Smooth muscle cell (in vitro differentiated cells): ENCODE measurements at regions not wholly inside any gene's neighbourhood (a gene's known extent, or its start where the extent isn't known, plus 50 kb on each side); places are given as distances from the start of the nearest gene placed in this dataset.

ENCODE experiments used
- DNase-seq: peaks from one replicate; lab custom pipeline; 2025; ENCODE audit not compliant: unreplicated experiment; lab: John Stamatoyannopoulos, UW
- H2AFZ ChIP-seq: fragments of 200-600 bp; sonication (generic); 2 replicates; pipeline ENCODE4 v1.6.0; 2016; ENCODE audit warnings: antibody characterized with exemption, low read depth, mild to moderate bottlenecking
- H3F3A ChIP-seq: fragments of 200-600 bp; sonication (generic); 2 replicates; pipeline ENCODE4 v1.6.0; 2017; ENCODE audit warnings: antibody characterized with exemption, low read depth
- H3K27ac ChIP-seq: fragments of 200-600 bp; sonication (generic); 2 replicates; pipeline ENCODE4 v1.5.1; 2016; ENCODE audit warnings: low read depth, mild to moderate bottlenecking
- H3K27me3 ChIP-seq: fragments of 200-600 bp; sonication (generic); 2 replicates; pipeline ENCODE4 v1.6.1; 2016; ENCODE audit warnings: low read depth, mild to moderate bottlenecking
- H3K36me3 ChIP-seq: fragments of 200-600 bp; sonication (generic); 2 replicates; pipeline ENCODE4 v1.5.1; 2016; ENCODE audit warnings: low read depth
- H3K4me1 ChIP-seq: fragments of 200-600 bp; sonication (generic); 2 replicates; pipeline ENCODE4 v1.5.1; 2016; ENCODE audit warnings: low read depth
- H3K4me2 ChIP-seq: fragments of 200-600 bp; sonication (generic); 2 replicates; pipeline ENCODE4 v1.6.0; 2016; ENCODE audit warnings: mild to moderate bottlenecking
- H3K4me3 ChIP-seq: fragments of 200-600 bp; sonication (generic); 2 replicates; pipeline ENCODE4 v1.5.1; 2016; ENCODE audit warnings: mild to moderate bottlenecking
- H3K79me2 ChIP-seq: fragments of 200-600 bp; sonication (generic); 2 replicates; pipeline ENCODE4 v1.6.0; 2016; ENCODE audit warnings: low read depth, mild to moderate bottlenecking
- H3K9ac ChIP-seq: fragments of 200-600 bp; sonication (generic); 2 replicates; pipeline ENCODE4 v1.6.0; 2016; ENCODE audit warnings: low read depth
- H3K9me3 ChIP-seq: fragments of 200-600 bp; sonication (generic); replicated peaks from 2 replicates; pipeline ENCODE4 v1.5.1; 2016; ENCODE audit warnings: low read depth
- H4K20me1 ChIP-seq: fragments of 200-600 bp; sonication (generic); 2 replicates; pipeline ENCODE4 v1.6.0; 2016; ENCODE audit warnings: low read depth
- WGBS: methylation state at CpG from one replicate; pipeline ENCODE4 v1.1.7; 2016; ENCODE audit warnings: low lambda C conversion rate; 5-methylcytosine and 5-hydroxymethylcytosine counted together
- TF ChIP-seq, protein P1 (sequence below): fragments of 200-600 bp; sonication (generic); IDR thresholded peaks from 2 replicates; pipeline ENCODE4 v1.5.1; 2017; ENCODE audit warnings: borderline replicate concordance, mild to moderate bottlenecking, antibody characterized with exemption; ENCODE audit not compliant: insufficient read depth, poor library complexity, severe bottlenecking

DNA sequence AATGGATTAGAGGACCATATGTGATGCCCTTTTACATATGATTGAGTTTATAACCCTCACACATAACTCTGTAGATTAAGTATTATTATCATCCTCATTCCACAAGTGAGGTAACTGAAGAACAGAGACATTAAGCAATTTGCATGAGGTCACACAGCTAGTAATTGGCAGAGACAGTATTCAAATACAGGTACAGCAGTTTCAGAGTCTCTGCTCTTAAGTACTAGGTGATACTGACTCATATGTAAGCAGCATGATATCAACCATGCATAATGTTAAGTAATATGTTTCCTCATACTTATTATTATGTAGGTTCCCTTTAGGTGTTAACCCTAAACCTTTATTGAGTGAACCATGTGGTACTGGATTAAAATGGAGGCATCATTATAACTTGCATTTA lies 1562.4 kb upstream of the RAG2 start:
- TF ChIP-seq, protein P1, sequence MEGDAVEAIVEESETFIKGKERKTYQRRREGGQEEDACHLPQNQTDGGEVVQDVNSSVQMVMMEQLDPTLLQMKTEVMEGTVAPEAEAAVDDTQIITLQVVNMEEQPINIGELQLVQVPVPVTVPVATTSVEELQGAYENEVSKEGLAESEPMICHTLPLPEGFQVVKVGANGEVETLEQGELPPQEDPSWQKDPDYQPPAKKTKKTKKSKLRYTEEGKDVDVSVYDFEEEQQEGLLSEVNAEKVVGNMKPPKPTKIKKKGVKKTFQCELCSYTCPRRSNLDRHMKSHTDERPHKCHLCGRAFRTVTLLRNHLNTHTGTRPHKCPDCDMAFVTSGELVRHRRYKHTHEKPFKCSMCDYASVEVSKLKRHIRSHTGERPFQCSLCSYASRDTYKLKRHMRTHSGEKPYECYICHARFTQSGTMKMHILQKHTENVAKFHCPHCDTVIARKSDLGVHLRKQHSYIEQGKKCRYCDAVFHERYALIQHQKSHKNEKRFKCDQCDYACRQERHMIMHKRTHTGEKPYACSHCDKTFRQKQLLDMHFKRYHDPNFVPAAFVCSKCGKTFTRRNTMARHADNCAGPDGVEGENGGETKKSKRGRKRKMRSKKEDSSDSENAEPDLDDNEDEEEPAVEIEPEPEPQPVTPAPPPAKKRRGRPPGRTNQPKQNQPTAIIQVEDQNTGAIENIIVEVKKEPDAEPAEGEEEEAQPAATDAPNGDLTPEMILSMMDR: no peak
- no peak overlapping the region for H3K4me3 ChIP-seq
- H3F3A ChIP-seq: no peaks in the 10 kb centered on the region
- no peak overlapping the region for H2AFZ ChIP-seq
- DNase-seq: no peak
- H4K20me1 ChIP-seq: no peaks in the 10 kb centered on the region
- no peaks in the 10 kb centered on the region for H3K27me3 ChIP-seq
- no peak overlapping the region for H3K9ac ChIP-seq
- H3K4me1 ChIP-seq: no peaks in the 10 kb centered on the region
- H3K9me3 ChIP-seq: no peaks in the 10 kb centered on the region
- H3K4me2 ChIP-seq: no peak overlapping the region
- H3K79me2 ChIP-seq: no peaks in the 10 kb centered on the region
- no peaks in the 10 kb centered on the region for H3K36me3 ChIP-seq
- H3K27ac ChIP-seq: no peak overlapping the region

DNA sequence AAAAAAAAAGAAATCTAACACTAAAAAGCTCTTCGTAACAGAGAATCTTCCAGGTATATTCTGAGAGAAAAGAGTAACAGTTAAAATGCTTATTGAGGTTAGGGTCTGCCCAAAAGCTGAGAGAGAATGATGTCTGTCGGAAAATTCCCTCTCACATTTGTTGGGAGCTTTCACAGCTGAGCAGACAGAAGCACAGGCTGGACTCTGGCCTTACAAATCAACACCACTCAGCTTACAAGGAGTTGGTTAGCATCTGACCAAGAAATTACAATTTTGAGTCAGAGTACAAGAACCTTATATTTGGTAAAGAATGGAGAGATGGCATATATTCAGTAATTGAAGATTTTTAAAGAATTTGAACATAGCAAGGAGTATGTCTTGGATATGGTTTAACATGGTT lies 1561.0 kb upstream of the RAG2 start:
- DNase-seq: no peak
- TF ChIP-seq, protein P1: no peak
- no peak overlapping the region for H3K4me3 ChIP-seq
- no peaks in the 10 kb centered on the region for H3K27me3 ChIP-seq
- no peak overlapping the region for H2AFZ ChIP-seq
- H3K27ac ChIP-seq: no peak overlapping the region
- H3K9me3 ChIP-seq: no peaks in the 10 kb centered on the region
- H3F3A ChIP-seq: no peaks in the 10 kb centered on the region
- H3K9ac ChIP-seq: no peak overlapping the region
- no peak overlapping the region for H3K4me2 ChIP-seq
- H4K20me1 ChIP-seq: no peaks in the 10 kb centered on the region
- H3K79me2 ChIP-seq: no peaks in the 10 kb centered on the region
- no peaks in the 10 kb centered on the region for H3K36me3 ChIP-seq
- WGBS: 89% methylated on average over 2 of the region's 2 CpGs
- H3K4me1 ChIP-seq: no peaks in the 10 kb centered on the region

DNA sequence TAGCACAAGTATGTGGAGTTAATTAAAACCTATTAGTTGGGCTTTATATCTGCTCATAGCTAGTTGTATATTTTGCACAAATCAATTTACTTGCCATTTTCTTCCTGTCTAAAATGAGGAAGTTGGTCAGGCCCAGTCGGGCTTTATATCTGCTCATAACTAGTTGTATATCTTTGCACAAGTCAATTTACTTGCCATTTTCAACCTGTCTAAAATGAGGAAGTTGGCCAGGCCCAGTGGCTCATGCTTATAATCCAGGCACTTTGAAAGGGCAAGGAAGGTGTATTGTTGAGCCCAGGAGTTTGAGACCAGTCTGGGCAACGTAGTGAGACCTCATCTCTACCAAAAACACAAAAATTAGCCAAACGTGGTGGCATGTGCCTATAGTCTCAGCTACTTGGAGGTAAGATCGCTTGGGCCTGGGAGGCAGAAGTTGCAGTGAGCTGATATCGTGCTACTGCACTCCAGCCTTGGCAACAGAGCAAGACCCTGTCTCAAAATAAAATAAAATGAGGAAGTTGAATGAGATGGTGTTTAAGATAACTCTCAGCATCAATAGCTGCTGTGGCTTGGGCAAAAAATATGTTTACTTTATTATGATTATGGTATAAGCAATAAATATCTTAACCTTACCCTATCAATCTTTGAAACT lies 1558.6 kb upstream of the RAG2 start:
- Histone ChIP-seq H3F3A (no peaks in the 10 kb centered on the region), H3K4me1 (no peaks in the 10 kb centered on the region), H3K9ac (no peak overlapping the region), H3K4me3 (no peak overlapping the region), H3K36me3 (no peaks in the 10 kb centered on the region), H3K27me3 (no peaks in the 10 kb centered on the region), H3K27ac (no peak overlapping the region), H3K79me2 (no peaks in the 10 kb centered on the region), H3K4me2 (no peak overlapping the region), H2AFZ (no peak overlapping the region), H3K9me3 (no peaks in the 10 kb centered on the region), H4K20me1 (no peaks in the 10 kb centered on the region)
- TF ChIP-seq, protein P1: no peak
- WGBS: 92% methylated on average over 5 of the region's 5 CpGs
- no peak for DNase-seq

DNA sequence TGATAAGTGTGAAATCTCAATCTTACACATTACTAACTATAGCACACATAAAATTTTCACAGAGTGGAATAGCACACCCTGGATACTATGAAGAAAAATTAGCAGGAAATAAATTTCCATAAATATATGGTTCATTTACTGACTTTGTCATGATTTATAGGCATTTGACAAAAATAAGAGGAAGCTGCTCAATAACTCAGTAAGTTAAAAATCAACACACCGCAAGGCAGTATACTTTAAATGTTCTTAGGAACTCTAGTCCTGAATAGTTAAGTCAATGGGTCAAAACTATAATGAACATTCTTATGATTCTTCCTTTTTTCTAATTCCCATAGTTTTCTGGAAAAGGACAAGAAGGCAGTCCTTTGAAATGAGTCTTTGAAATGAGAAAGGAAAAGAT lies 1557.8 kb upstream of the RAG2 start:
- WGBS: 92% methylated on average over 1 of the region's 1 CpG
- TF ChIP-seq, protein P1: no peak
- Histone ChIP-seq H3K27ac (no peak overlapping the region), H2AFZ (no peak overlapping the region), H3F3A (no peaks in the 10 kb centered on the region), H3K4me1 (no peaks in the 10 kb centered on the region), H3K9me3 (no peaks in the 10 kb centered on the region), H3K79me2 (no peaks in the 10 kb centered on the region), H3K4me3 (no peak overlapping the region), H3K27me3 (no peaks in the 10 kb centered on the region), H3K4me2 (no peak overlapping the region), H4K20me1 (no peaks in the 10 kb centered on the region), H3K9ac (no peak overlapping the region), H3K36me3 (no peaks in the 10 kb centered on the region)
- DNase-seq: no peak
